GM13977 (cell line): ENCODE measurements at regions not wholly inside any gene's neighbourhood (a gene's known extent, or its start where the extent isn't known, plus 50 kb on each side); places are given as distances from the start of the nearest gene placed in this dataset.
A peak's percentile ranks its signal among the peaks of the same experiment; 100 is the strongest.

ENCODE experiments used
- DNase-seq: peaks from one replicate; pipeline ENCODE4 v3.0.0; 2012; ENCODE audit warnings: low spot score
- CTCF ChIP-seq: IDR thresholded peaks from 2 replicates; pipeline ENCODE4 v1.5.1; 2012; ENCODE audit warnings: mild to moderate bottlenecking, control low read depth; ENCODE audit not compliant: insufficient read depth; ENCODE audit errors: extremely low read depth, missing control alignments
- in situ Hi-C: fragments of 300-500 bp; cut with MboI; formaldehyde crosslinking; loops from one replicate; pipeline ENCODE4 v1.12.0; 2022; ENCODE audit warnings: low sequenced_read_pairs, low pct_unique_long_range_greater_than_20kb, mixed read lengths, inconsistent platforms; ENCODE audit not compliant: unreplicated experiment

GRCh38 chr4:26217481-26217880, 103.3 kb upstream of the RBPJ start:
- in situ Hi-C loops = no loop called here
- no peak for DNase-seq
- TF ChIP-seq CTCF = no peak

- DNase-seq = peak; percentile 54
- in situ Hi-C loops = no loop called here
- TF ChIP-seq CTCF = no peak
Measured at GRCh38 chr4:26217961-26218676, 102.7 kb upstream of the RBPJ start.

GRCh38 chr4:26218677-26219605, 101.9 kb upstream of the RBPJ start:
- no peak for DNase-seq
- in situ Hi-C loops = no loop called here
- no peak for TF ChIP-seq CTCF

- in situ Hi-C loops = no loop called here
- DNase-seq = no peak
- TF ChIP-seq CTCF = no peak
Measured at GRCh38 chr4:26220696-26221095, 100.1 kb upstream of the RBPJ start.

DNA sequence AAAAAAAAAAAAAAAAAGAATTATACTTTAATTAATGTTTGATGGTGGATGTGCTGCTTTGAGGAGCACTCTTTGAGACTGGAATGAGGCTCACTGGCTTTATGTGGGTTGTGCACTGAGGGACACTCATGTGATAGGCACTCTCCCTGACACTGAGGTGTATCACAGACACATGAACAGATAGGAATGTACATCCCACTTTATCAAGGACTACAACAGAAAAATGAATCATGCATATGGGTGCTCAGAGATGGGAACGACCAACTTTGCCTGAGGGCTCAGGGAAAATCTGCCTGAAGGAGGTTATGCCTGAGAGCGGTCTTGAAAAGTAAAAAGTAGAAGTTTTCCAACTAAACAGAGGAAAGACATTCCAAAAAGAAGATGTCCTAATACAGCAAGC, 97.7 kb upstream of the RBPJ start:
- TF ChIP-seq CTCF = no peak

DNA sequence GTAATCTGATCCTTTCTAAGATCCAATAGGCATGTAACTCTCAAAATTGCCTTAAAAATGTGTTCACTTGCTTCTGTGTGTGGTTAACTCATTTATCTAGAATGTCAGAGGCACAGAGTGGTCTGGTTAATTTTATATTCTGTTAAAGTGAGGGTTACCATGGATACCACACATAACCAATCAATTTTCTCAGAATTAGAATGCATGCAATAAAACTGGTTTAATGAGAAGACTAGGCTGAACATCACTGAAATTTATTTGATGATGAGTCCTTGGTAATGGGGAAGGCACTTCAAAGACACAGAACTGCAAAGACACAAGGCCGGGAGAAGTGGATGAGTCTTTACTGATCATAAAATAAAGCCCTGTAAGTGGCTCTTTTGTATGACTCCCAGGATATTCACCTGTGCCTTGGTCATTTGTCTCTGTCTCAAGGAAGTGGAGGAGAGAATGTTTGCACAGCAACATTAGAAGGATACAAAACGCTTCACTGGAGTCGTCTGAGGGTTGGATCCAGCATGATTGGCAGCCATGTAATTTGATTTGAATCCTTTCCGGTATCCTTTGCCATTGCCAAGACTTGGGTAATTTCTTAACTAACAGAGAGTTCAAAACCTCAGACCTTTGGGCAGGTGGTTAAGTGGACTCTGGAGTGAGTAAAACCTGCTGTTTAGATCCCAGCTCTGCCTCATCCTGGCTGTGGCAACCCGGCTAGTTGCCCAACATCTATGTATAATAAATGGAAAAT, 94.0 kb upstream of the RBPJ start:
- in situ Hi-C loops = no loop called here
- DNase-seq = no peak
- TF ChIP-seq CTCF = no peak

More for the DNA sequence above, 97.7 kb upstream of the RBPJ start:
- no peak for DNase-seq
- in situ Hi-C loops = no loop called here
